ENCODE measurements at regions not wholly inside any gene's neighbourhood (a gene's known extent, or its start where the extent isn't known, plus 50 kb on each side); places are given as distances from the start of the nearest gene placed in this dataset.

DNA sequence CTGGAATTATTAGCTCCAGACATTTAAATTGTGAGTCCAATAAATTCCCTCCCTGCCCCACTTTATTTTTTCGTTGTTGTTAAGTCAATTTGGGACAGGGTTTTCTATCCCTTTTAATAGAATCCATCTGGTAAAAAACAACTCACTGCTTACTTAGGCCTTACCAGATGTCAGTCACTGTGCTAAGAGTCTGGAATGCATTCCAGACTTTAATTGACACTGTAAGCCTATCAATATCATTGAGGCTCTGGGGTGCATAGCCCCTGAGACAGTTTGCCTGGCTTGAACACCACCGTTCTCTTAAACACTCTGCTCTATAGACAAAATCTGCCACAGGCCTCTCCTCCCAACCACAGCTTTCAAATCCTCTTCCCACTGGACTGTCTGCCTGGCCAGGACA, 175.9 kb downstream of the NSG2 start:
- no peak overlapping the region for H3K4me3 ChIP-seq (ENCODE audit: low read depth, low read length)
- TF ChIP-seq CTCF (IDR thresholded peaks at IDR 0.05; ENCODE audit: borderline replicate concordance, insufficient read depth, low read depth, low read length) = no peak

DNA sequence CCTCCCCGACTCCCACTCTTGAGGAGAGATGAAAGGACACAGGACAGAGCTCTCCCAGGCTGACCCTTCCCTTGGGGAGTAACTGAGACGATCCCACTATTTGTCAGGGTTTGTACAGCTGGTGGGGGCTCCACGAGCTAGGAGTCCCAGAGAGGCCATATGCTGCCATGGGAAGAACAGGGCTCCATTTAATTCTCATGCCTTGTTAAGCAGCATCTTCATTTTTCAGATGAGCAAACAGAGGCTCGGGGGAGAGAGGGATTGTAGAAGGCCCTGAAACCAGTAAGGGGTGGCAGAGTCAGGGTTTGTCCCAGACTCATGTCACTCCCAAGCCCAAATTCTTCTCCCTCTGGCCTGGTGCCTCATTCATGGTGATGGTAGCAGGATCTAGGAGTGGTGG, 176.4 kb downstream of the NSG2 start:
- no peak overlapping the region for H3K4me3 ChIP-seq (ENCODE audit: low read depth, low read length)
- TF ChIP-seq CTCF (IDR thresholded peaks at IDR 0.05; ENCODE audit: borderline replicate concordance, insufficient read depth, low read depth, low read length) = no peak

- no peak overlapping the region for H3K4me3 ChIP-seq (ENCODE audit: low read depth, low read length)
- TF ChIP-seq CTCF (IDR thresholded peaks at IDR 0.05; ENCODE audit: borderline replicate concordance, insufficient read depth, low read depth, low read length) = no peak
Measured at GRCh38 chr5:174222891-174223290, 177.4 kb downstream of the NSG2 start.

DNA sequence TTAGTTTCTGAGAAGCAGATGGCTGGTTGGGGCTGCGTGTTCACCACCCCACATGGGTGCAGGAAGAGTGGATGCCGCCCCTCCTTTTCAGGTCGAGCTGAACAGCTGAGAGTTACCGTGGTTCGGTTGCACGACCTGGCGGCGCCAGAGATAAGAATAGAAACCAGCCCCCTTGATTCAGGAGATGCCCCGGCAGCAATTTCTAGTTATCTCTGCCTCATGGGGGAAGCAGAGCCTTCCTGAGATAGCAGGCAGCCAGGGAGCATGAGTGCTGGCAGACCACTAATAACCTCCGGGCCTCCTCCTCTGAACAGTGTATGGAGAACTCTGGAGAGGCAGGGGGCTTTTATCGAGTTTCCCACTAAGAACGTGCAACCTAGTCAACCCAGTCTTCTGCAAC, 177.8 kb downstream of the NSG2 start:
- no peak overlapping the region for H3K4me3 ChIP-seq (ENCODE audit: low read depth, low read length)
- TF ChIP-seq CTCF (IDR thresholded peaks at IDR 0.05; ENCODE audit: borderline replicate concordance, insufficient read depth, low read depth, low read length) = no peak

GRCh38 chr5:174229068-174229467, 183.6 kb downstream of the NSG2 start:
- no peak overlapping the region for H3K4me3 ChIP-seq (ENCODE audit: low read depth, low read length)
- no peak for TF ChIP-seq CTCF (IDR thresholded peaks at IDR 0.05; ENCODE audit: borderline replicate concordance, insufficient read depth, low read depth, low read length)

GRCh38 chr5:174229514-174230370, 184.2 kb downstream of the NSG2 start:
- TF ChIP-seq CTCF (IDR thresholded peaks at IDR 0.05; ENCODE audit: borderline replicate concordance, insufficient read depth, low read depth, low read length) = no peak

DNA sequence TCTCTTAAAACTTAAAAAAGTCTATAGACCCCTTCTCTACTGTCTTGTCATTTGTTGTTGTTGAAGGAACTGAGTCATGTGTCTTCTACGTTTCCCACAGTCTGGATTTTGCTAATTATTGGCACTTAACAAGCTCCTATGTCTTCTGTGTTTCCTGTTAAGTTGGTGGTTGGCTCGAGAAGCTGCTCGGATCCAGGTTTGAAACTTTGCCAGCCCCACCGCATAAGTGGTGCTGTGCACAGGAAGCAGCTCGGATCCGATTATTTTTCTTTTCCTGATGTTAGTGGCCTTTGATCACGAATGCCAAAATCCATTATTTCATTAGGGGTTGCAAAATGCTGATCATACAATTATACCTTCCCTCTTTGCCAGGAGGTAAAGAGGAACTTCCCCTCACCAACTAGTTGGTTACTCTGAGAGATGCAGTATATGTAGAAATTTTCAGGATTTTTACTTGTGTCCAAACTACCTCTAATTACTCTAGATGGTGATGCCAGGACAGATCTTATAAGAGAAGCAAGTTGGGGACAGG, 186.5 kb downstream of the NSG2 start:
- TF ChIP-seq CTCF (IDR thresholded peaks at IDR 0.05; ENCODE audit: borderline replicate concordance, insufficient read depth, low read depth, low read length) = no peak
- no peak overlapping the region for H3K4me3 ChIP-seq (ENCODE audit: low read depth, low read length)

More at GRCh38 chr5:174229514-174230370, 184.2 kb downstream of the NSG2 start:
- H3K4me3 ChIP-seq (ENCODE audit: low read depth, low read length) = no peak overlapping the region
